Activated B cell treated with CpG ODN at 0.5 μM for 24 hours (primary cell): ENCODE measurements at regions not wholly inside any gene's neighbourhood (a gene's known extent, or its start where the extent isn't known, plus 50 kb on each side); places are given as distances from the start of the nearest gene placed in this dataset.

Source experiments
- ATAC-seq: fragments of 200-7000 bp; cut with Tn5 transposase; one replicate; pipeline ENCODE4 v1.10.0; 2021; ENCODE audit warnings: low read depth, mild to moderate bottlenecking, moderate library complexity
- CTCF ChIA-PET: fragments of 350-600 bp; sonication (Branson Sonifier 250); formaldehyde crosslinking; loops from one replicate; lab custom pipeline; 2021; ENCODE audit warnings: antibody characterized with exemption; lab: Charles Lee
- POLR2A ChIA-PET: fragments of 350-600 bp; sonication (Branson Sonifier 250); formaldehyde crosslinking; loops from one replicate; lab custom pipeline; 2021; ENCODE audit warnings: antibody characterized with exemption; lab: Charles Lee
- DNase-seq: peaks from one replicate; pipeline ENCODE4 v3.0.0; 2022
- H3K27ac Mint-ChIP-seq: one replicate; pipeline ENCODE4 v1.8.0; 2020; ENCODE audit warnings: mixed read lengths
- H3K27me3 Mint-ChIP-seq: one replicate; pipeline ENCODE4 v1.8.0; 2021; ENCODE audit warnings: mixed read lengths
- H3K36me3 Mint-ChIP-seq: one replicate; pipeline ENCODE4 v1.8.0; 2021; ENCODE audit warnings: low read depth, mixed read lengths
- H3K4me1 Mint-ChIP-seq: one replicate; pipeline ENCODE4 v1.8.0; 2021; ENCODE audit warnings: mixed read lengths
- H3K4me3 Mint-ChIP-seq: one replicate; pipeline ENCODE4 v1.8.0; 2020; ENCODE audit warnings: mild to moderate bottlenecking, mixed read lengths
- H3K9me3 Mint-ChIP-seq: one replicate; pipeline ENCODE4 v1.8.0; 2020; ENCODE audit warnings: mixed read lengths
- CTCF ChIP-seq: fragments of 200-600 bp; IDR thresholded peaks from one replicate; pipeline ENCODE4 v1.8.0; 2022; ENCODE audit warnings: antibody characterized with exemption, mild to moderate bottlenecking
- intact Hi-C: fragments of 100-400 bp; cut with micrococcal nuclease; formaldehyde crosslinking; loops from one replicate; pipeline ENCODE4 v1.15.1; 2024

DNA sequence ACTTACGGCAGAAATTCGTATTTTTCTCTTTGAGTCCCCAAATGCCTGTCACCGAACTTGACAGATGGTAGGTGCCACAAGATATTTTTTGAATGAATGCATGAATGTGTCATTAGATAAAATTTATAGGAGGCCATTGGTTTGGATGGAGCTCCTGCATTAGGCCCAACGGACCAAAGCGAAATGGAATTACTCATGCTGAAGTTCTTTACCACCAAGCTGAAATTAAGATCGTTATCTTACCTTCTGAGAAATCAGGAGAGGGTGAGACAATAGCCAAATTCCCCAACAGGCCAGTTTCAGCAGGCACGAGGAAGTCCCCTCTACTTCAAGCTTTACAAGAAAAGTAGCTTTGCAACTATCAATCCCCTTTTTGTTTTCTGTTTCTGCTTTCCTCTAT is 452.5 kb upstream of the ARGLU1 start:
- H3K4me3 Mint-ChIP-seq, result no peak overlapping the region
- CTCF ChIA-PET, result no interaction called here
- DNase-seq, result no peak
- no peak for ATAC-seq
- H3K36me3 Mint-ChIP-seq, result no peaks in the 10 kb centered on the region
- H3K9me3 Mint-ChIP-seq, result no peaks in the 10 kb centered on the region
- no peaks in the 10 kb centered on the region for H3K27me3 Mint-ChIP-seq
- no peak for TF ChIP-seq CTCF
- H3K27ac Mint-ChIP-seq, result no peak overlapping the region
- H3K4me1 Mint-ChIP-seq, result no peaks in the 10 kb centered on the region
- intact Hi-C loops, result no loop called here
- POLR2A ChIA-PET, result no interaction called here

DNA sequence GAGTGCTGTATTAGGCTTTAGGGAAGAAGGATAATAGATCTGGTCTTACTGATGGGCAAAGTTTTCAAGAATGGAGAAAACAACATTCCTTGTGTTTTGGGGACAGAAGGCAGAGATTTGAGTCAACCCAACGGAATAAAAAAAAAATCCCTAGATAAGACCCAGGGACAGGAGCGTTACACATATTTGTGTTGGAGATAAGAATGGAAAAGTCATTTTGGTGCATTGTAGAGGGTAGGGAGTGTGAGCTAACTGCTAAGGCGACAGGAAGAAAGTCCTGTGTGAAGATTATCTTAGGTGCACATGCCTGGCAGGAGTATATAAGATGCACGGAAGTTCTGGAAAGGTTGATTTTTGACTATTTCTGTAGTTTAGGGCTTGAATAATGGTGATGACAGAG is 450.3 kb upstream of the ARGLU1 start:
- intact Hi-C loops, result no loop called here
- DNase-seq, result no peak
- ChIA-PET CTCF (no interaction called here), POLR2A (no interaction called here)
- no peak for ATAC-seq
- no peak overlapping the region for H3K4me3 Mint-ChIP-seq
- H3K27me3 Mint-ChIP-seq, result no peaks in the 10 kb centered on the region
- no peaks in the 10 kb centered on the region for H3K9me3 Mint-ChIP-seq
- H3K27ac Mint-ChIP-seq, result no peak overlapping the region
- H3K4me1 Mint-ChIP-seq, result no peaks in the 10 kb centered on the region
- H3K36me3 Mint-ChIP-seq, result no peaks in the 10 kb centered on the region
- no peak for TF ChIP-seq CTCF

- no peaks in the 10 kb centered on the region for H3K9me3 Mint-ChIP-seq
- CTCF ChIA-PET, result no interaction called here
These were observed 438.7 kb upstream of the ARGLU1 start for GRCh38 chr13:107006661-107007060.

GRCh38 chr13:107005577-107005976 is 437.6 kb upstream of the ARGLU1 start:
- CTCF ChIA-PET, result no interaction called here

More at GRCh38 chr13:107006661-107007060, 438.7 kb upstream of the ARGLU1 start:
- DNase-seq (no peak), ATAC-seq (no peak)
- H3K27ac Mint-ChIP-seq, result no peak overlapping the region
- H3K4me1 Mint-ChIP-seq, result no peaks in the 10 kb centered on the region
- H3K4me3 Mint-ChIP-seq, result no peak overlapping the region
- POLR2A ChIA-PET, result no interaction called here
- no peaks in the 10 kb centered on the region for H3K27me3 Mint-ChIP-seq
- H3K36me3 Mint-ChIP-seq, result no peaks in the 10 kb centered on the region
- intact Hi-C loops, result no loop called here
- no peak for TF ChIP-seq CTCF

DNA sequence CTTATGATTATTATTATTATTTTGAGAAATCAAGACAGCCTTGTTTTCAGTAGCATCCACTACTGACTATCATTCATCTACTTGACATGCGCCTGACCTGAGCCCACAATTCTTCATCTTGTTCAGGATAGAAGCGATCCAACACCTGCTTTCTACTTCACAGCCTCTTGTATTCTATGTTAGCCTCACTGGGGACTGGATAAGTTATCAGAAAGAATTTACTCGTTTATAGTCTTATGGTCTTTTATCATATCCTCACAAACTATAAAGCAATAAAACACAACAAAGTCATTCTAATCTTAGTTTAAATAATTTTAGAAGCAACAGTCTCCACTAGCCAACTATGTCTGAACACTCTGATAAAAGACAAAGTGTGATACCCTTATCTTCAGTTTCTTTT is 436.0 kb upstream of the ARGLU1 start:
- no peaks in the 10 kb centered on the region for H3K9me3 Mint-ChIP-seq
- TF ChIP-seq CTCF, result no peak
- H3K27me3 Mint-ChIP-seq, result no peaks in the 10 kb centered on the region
- CTCF ChIA-PET, result no interaction called here
- no peak for ATAC-seq
- intact Hi-C loops, result no loop called here
- no peaks in the 10 kb centered on the region for H3K36me3 Mint-ChIP-seq
- H3K27ac Mint-ChIP-seq, result no peak overlapping the region
- no peaks in the 10 kb centered on the region for H3K4me1 Mint-ChIP-seq
- H3K4me3 Mint-ChIP-seq, result no peak overlapping the region
- POLR2A ChIA-PET, result no interaction called here
- DNase-seq, result no peak

More at GRCh38 chr13:107005577-107005976, 437.6 kb upstream of the ARGLU1 start:
- ATAC-seq (no peak), DNase-seq (no peak)
- Mint-ChIP-seq H3K36me3 (no peaks in the 10 kb centered on the region), H3K4me3 (no peak overlapping the region), H3K4me1 (no peaks in the 10 kb centered on the region), H3K27ac (no peak overlapping the region), H3K9me3 (no peaks in the 10 kb centered on the region), H3K27me3 (no peaks in the 10 kb centered on the region)
- intact Hi-C loops, result no loop called here
- POLR2A ChIA-PET, result no interaction called here
- no peak for TF ChIP-seq CTCF
